OCI-M1 (cell line): ENCODE measurements at regions not wholly inside any gene's neighbourhood (a gene's known extent, or its start where the extent isn't known, plus 50 kb on each side); places are given as distances from the start of the nearest gene placed in this dataset.
"Not testable (repeated sequence)": the region's sequence is repeated elsewhere in the genome, so short reads cannot be mapped to it uniquely, and the experiment has no call there.

Experiments used
- DNase-seq: peaks from one replicate; lab custom pipeline; 2025; lab: John Stamatoyannopoulos, UW

GRCh38 chr3:130800829-130801228, 54.2 kb upstream of the PIK3R4 start:
- no peak for DNase-seq

- DNase-seq, result no peak
Measured at GRCh38 chr3:130801473-130801872, 54.8 kb upstream of the PIK3R4 start.

GRCh38 chr3:130811557-130811956, 64.9 kb upstream of the PIK3R4 start:
- DNase-seq, result no peak

- no peak for DNase-seq
Measured at GRCh38 chr3:130814691-130815472, 68.3 kb upstream of the PIK3R4 start.

- DNase-seq, result no peak
Measured at GRCh38 chr3:130816561-130817445, 70.2 kb upstream of the PIK3R4 start.

- not testable (repeated sequence) for DNase-seq
Measured at GRCh38 chr3:130818066-130818465, 71.4 kb upstream of the PIK3R4 start.

GRCh38 chr3:130820976-130821375, 72.9 kb upstream of the ATP2C1 start:
- peak; percentile 72 for DNase-seq

- DNase-seq, result no peak
Measured at GRCh38 chr3:130821806-130822205, 72.1 kb upstream of the ATP2C1 start.

GRCh38 chr3:130823241-130823884, 70.5 kb upstream of the ATP2C1 start:
- no peak for DNase-seq

GRCh38 chr3:130823996-130824395, 69.9 kb upstream of the ATP2C1 start:
- no peak for DNase-seq

- DNase-seq, result peak; percentile 28
Measured at GRCh38 chr3:130825762-130826299, 68.1 kb upstream of the ATP2C1 start.

GRCh38 chr3:130826516-130827182, 67.2 kb upstream of the ATP2C1 start:
- no peak for DNase-seq

GRCh38 chr3:130827486-130827885, 66.4 kb upstream of the ATP2C1 start:
- no peak for DNase-seq

- no peak for DNase-seq
Measured at GRCh38 chr3:130828948-130829947, 64.6 kb upstream of the ATP2C1 start.

- no peak for DNase-seq
Measured at GRCh38 chr3:130831719-130832400, 62.0 kb upstream of the ATP2C1 start.

GRCh38 chr3:130832401-130832746, 61.5 kb upstream of the ATP2C1 start:
- DNase-seq, result not testable (repeated sequence)

- no peak for DNase-seq
Measured at GRCh38 chr3:130834476-130834875, 59.4 kb upstream of the ATP2C1 start.

GRCh38 chr3:130835483-130835882, 58.4 kb upstream of the ATP2C1 start:
- DNase-seq, result no peak

GRCh38 chr3:130838898-130839600, 54.8 kb upstream of the ATP2C1 start:
- peak; percentile 63 for DNase-seq
